Forelimb muscle (tissue), 1 donor: ENCODE measurements at regions not wholly inside any gene's neighbourhood (a gene's known extent, or its start where the extent isn't known, plus 50 kb on each side); places are given as distances from the start of the nearest gene placed in this dataset.
"Not testable (repeated sequence)": the region's sequence is repeated elsewhere in the genome, so short reads cannot be mapped to it uniquely, and the experiment has no call there.

Experiments used
- DNase-seq: peaks from one replicate; pipeline ENCODE4 v3.0.0-alpha.2; 2013; ENCODE audit warnings: low read depth

DNA sequence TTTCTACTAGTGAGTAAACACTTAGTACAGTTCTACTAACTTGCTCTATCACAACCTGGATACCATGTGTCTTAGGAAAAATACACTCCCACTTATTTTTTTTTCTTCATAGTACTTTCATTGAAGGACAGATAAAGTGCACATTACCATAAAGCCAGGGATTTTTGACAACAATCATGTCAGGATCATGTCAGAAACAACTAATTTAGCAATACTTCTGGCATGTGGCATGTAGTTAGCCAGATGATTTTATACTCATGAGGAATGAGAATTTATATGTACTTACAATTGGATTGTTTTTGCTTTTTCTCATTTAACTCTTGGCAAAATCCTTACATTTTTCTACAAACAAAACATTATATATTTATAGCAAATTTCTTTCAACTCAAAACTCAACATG, 630.7 kb upstream of the GRM3 start:
- DNase-seq = no peak

GRCh38 chr7:86008898-86009297, 634.8 kb upstream of the GRM3 start:
- no peak for DNase-seq

DNA sequence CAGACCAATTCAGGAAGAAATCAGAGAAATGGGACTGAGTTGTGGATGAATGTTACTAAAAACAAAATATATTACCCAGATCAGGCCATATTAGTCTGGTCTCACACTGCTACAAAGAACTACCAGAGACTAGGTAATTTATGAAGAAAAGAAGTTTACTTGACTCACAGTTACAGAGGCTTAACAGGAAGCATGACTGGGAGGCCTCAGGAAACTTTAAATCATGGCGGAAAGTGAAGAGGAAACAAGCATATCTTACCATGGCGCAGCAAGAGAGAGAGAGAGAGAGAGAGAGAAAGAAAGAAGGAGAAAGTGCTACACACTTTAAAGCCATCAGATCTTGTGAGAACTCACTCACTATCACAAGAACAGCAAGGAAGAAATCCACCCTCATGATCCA, 636.8 kb upstream of the GRM3 start:
- no peak for DNase-seq

DNA sequence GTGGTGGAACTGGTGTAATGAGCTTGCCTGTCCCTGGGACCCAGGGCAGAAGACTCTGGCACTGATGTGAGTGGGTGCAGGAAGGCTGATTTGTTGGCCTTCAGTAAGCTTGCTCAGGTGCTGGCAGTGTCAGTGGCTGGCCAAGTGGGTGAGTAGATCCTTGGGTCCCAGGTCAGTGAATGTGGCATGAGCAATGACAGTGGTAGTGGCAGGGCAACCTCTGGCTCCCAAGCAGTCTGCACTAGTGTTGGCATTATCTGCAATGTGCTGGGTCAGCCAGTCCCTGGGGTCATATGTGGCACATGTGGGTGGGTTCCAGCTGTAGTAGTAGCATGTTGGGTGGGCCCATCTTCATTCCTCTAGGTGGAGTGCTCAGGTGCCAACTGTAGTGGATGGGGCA, 640.9 kb upstream of the GRM3 start:
- DNase-seq = no peak

GRCh38 chr7:85997515-85997914, 646.2 kb upstream of the GRM3 start:
- no peak for DNase-seq

GRCh38 chr7:85995101-85995500, 648.6 kb upstream of the GRM3 start:
- DNase-seq = no peak

- no peak for DNase-seq
Observed at GRCh38 chr7:85980740-85981139, 663.0 kb upstream of the GRM3 start.

DNA sequence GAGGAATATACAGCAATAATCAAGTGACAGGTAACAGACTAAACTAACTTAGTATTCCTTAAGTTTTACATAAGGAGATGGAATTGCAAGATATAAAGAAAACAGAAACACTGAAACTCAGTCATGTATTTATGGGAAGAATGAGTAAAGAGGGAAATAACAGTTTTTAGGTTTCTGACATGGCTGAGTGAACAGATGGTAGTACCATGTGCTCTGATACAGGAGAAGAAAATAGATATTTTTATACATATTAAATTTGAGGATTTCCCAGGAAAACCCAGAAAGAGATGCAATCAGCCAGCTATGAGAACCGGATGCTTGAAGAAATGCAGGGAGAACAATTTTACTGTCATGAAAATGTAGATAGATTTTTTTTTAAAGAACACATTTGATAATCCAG, 669.5 kb upstream of the GRM3 start:
- DNase-seq = no peak

DNA sequence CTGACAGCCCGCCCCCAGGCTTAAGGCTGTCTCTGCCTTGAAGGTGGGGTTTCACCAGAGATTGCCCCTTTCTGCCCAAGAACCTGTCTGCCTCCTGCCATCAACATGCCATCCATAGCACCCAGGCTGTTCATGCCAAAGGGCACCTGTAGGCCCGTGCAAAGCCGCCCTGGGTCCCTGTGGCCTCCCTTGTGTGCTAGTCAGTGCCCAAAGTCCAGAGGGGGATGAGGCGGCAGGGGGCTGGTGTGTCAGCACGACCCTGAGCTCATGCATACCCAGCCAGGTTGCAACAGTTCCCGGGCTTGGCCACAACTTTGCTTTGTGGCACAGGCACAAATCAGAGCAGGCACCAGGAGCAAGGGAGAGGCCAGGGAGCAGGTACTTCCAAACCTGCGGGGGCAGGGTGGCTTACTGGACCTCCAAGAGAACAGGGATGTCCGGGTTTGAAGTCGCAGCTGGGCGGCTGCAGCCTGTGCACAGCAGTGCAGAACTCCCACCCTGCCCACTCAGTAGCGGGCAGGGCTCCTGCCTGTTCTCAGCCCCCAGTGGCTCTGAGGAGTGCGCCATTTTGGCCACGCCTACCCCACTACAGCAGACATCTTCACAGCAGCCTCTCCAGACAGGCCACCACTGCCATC, 671.1 kb upstream of the GRM3 start:
- no peak for DNase-seq

GRCh38 chr7:85954961-85955360, 688.7 kb upstream of the GRM3 start:
- no peak for DNase-seq

- DNase-seq = no peak
Observed at GRCh38 chr7:85950871-85951270, 692.8 kb upstream of the GRM3 start.

DNA sequence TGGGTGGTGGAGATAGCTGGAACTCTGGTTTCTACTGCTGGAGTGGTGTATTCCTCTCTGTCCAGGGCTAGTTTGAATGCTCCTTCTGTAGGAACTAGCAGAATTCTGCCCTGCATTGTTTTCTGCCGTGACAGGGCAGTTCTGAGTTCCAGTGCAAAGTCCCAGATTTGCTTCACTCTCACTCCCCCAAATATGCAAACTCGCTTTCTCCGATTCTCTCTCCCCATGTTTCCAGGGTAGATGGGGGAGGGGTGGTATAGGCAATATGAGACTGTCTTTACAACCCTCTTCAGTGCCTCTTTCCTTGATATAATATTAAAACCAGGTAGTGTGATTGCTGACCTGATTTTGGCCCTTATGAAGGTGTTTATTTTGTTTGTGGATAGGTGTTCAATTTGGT, 693.3 kb upstream of the GRM3 start:
- DNase-seq = no peak

- DNase-seq = no peak
Observed at GRCh38 chr7:85947767-85948166, 695.9 kb upstream of the GRM3 start.

- no peak for DNase-seq
Observed at GRCh38 chr7:85940798-85941197, 702.9 kb upstream of the GRM3 start.

- no peak for DNase-seq
Observed at GRCh38 chr7:85931919-85932318, 711.8 kb upstream of the GRM3 start.

- DNase-seq = no peak
Observed at GRCh38 chr7:85928500-85928899, 715.2 kb upstream of the GRM3 start.

- no peak for DNase-seq
Observed at GRCh38 chr7:85927226-85927625, 716.5 kb upstream of the GRM3 start.

GRCh38 chr7:85924062-85924461, 719.6 kb upstream of the GRM3 start:
- DNase-seq = no peak

DNA sequence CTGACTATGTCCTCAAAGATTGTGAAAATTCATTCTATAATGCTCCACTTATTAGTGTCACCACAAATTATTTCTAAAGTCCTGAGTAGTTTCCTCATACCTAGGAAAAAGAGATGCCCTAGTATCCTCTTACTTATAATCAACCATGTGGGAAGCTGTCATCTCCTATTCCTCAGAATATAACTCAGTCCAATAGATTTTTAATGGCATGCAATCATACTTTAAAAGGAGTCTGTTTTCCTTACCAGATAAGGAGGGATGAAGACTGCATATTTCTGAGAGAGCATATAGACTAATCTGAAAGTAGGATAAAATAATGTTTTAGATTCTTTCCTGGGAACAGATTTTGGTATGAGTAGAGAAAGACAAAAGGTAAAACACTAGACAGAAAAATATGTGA, 727.7 kb upstream of the GRM3 start:
- no peak for DNase-seq

DNA sequence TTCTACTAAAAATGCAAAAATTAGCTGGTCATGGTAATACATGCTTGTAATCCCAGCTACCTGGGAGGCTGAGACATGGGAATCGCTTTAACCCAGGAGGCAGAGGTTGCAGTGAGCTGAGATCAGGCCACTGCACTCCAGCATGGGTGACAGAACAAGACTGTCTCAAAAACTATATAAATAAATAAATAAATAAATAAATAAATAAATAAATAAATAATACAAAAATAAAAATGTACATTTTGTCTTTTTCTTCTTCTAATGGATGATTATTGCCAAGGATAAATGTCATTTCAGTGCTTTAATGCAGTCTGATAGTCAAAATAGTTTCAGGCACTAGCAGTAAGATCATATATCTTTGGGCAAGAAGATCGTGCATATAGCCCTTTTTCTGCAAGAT, 727.6 kb upstream of the SEMA3D start:
- no peak for DNase-seq

- no peak for DNase-seq
Observed at GRCh38 chr7:85908051-85908450, 721.2 kb upstream of the SEMA3D start.

- no peak for DNase-seq
Observed at GRCh38 chr7:85897967-85898366, 711.1 kb upstream of the SEMA3D start.

DNA sequence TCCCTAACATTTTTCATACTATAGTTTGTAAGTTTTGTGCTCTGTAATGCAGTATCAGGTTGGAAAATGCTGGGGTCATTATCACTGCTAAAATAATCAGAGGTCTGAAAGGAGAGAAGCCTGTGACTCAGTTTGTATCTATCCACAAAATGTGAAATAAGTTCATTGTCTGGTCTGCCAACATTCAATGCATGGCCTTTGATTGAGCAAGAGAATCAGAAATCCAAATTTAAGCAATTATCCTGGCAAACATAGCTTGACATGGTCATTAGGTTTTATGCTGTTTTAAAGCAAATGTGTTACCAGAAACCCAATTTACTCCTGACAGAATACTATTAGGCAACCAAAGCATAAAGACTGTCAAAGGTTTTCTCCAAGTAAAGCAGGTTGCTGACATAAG, 709.7 kb upstream of the SEMA3D start:
- DNase-seq = no peak

GRCh38 chr7:85895835-85896234, 709.0 kb upstream of the SEMA3D start:
- no peak for DNase-seq

GRCh38 chr7:85891900-85892299, 705.0 kb upstream of the SEMA3D start:
- not testable (repeated sequence) for DNase-seq
